Epithelial cell of esophagus (primary cell): ENCODE measurements at regions not wholly inside any gene's neighbourhood (a gene's known extent, or its start where the extent isn't known, plus 50 kb on each side); places are given as distances from the start of the nearest gene placed in this dataset.

Source experiments
- DNase-seq: peaks from one replicate; pipeline ENCODE4 v3.0.0; 2010; ENCODE audit warnings: low read depth
- H3K4me3 ChIP-seq: 2 replicates; pipeline ENCODE4 v1.5.1; 2011; ENCODE audit warnings: mild to moderate bottlenecking, low read length, control low read depth
- TF ChIP-seq, protein P1 (sequence below): IDR thresholded peaks from 2 replicates; pipeline ENCODE4 v1.5.1; 2011; ENCODE audit warnings: low read depth, mild to moderate bottlenecking, low read length, control low read depth, inconsistent platforms; ENCODE audit not compliant: insufficient read depth; ENCODE audit errors: missing control alignments

DNA sequence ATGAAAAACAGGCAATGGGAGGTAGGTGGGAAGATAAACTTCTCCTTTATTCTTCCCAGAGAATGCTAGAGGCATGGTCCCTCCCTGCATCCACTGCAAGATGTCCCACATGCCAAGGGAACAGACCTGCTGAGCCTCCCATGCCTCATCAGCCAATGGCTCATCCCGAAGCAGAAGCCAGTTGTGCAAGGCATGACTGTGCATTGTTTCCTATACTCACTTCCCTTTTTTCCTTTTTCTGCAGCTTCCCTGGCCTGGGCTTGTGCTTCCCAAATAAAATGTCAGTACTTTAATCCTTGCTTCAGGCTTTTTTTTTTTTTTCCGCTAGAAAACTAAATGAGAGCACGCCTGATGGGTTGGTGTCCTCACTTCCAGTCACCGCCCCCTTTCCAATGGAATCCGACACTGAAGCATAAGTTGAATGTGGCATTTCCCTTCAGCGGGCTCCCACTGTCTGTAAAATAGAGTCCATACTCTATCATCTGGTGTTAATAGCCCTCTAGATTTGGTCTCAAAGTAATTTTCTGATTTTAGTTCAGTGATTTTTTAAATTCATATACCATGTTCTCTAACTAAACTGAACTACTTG lies 239.0 kb upstream of the JADE1 start:
- peak; percentile 91 for DNase-seq
- TF ChIP-seq, protein P1, sequence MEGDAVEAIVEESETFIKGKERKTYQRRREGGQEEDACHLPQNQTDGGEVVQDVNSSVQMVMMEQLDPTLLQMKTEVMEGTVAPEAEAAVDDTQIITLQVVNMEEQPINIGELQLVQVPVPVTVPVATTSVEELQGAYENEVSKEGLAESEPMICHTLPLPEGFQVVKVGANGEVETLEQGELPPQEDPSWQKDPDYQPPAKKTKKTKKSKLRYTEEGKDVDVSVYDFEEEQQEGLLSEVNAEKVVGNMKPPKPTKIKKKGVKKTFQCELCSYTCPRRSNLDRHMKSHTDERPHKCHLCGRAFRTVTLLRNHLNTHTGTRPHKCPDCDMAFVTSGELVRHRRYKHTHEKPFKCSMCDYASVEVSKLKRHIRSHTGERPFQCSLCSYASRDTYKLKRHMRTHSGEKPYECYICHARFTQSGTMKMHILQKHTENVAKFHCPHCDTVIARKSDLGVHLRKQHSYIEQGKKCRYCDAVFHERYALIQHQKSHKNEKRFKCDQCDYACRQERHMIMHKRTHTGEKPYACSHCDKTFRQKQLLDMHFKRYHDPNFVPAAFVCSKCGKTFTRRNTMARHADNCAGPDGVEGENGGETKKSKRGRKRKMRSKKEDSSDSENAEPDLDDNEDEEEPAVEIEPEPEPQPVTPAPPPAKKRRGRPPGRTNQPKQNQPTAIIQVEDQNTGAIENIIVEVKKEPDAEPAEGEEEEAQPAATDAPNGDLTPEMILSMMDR = no peak
- H3K4me3 ChIP-seq = no peak overlapping the region

DNA sequence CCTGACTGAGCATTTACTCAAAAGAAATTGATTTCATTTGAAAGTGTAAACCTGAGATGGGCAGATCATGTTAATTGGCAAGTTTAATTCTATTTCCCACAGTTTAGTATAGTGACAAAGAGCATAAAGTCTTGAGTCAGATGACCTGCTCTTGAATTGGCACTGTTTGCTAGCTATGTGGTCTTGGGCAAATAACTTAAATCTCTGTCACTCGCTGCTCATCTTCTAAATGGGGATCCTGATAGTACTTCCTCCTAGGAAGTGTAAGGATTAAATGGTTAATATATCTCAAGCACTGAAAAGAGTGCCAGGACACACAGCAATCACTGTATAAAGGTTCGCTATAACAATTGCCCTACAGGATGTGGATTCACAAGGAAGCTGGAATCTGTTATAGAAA lies 242.8 kb upstream of the JADE1 start:
- H3K4me3 ChIP-seq = no peak overlapping the region
- TF ChIP-seq, protein P1 = no peak
- DNase-seq = no peak

- TF ChIP-seq, protein P1 = peak; percentile 72
Measured at GRCh38 chr4:128565565-128566186, 243.8 kb upstream of the JADE1 start.

GRCh38 chr4:128565054-128565453 lies 244.4 kb upstream of the JADE1 start:
- no peak for DNase-seq
- TF ChIP-seq, protein P1 = no peak

More at GRCh38 chr4:128565565-128566186, 243.8 kb upstream of the JADE1 start:
- peak; percentile 44 for DNase-seq
- H3K4me3 ChIP-seq = no peak overlapping the region

DNA sequence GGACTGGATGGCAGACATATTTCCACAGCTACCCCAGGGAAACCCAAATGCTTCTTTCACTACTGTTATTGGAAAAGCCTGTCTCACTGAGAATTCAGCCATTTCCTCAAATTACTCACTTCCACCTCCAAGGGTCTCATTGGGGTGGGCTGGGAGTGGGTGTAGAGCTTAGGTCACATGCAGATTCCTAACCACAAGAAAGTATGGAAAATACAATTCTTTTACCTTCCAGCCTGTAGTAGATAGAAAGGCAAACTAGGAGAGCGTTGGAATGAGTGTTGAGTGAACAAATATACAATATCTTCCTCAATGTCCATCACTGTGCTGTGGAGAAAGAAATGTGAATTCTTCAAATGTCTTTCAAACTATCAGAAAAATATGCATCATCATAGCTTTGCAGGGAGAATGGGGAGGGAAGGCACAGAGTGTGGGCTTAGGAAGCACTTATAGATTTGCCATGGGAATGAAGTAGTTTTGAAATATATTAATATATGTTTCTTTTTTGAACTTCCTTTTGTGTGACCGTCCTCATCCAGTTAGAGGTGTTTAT lies 245.3 kb upstream of the JADE1 start:
- H3K4me3 ChIP-seq = no peak overlapping the region
- no peak for DNase-seq
- TF ChIP-seq, protein P1 = no peak

More at GRCh38 chr4:128565054-128565453, 244.4 kb upstream of the JADE1 start:
- no peak overlapping the region for H3K4me3 ChIP-seq

GRCh38 chr4:128560754-128561495 lies 248.6 kb upstream of the JADE1 start:
- DNase-seq = no peak
- TF ChIP-seq, protein P1 = no peak

More at GRCh38 chr4:128560754-128561495, 248.6 kb upstream of the JADE1 start:
- no peak overlapping the region for H3K4me3 ChIP-seq
